IMR-90 (cell line): ENCODE measurements at regions not wholly inside any gene's neighbourhood (a gene's known extent, or its start where the extent isn't known, plus 50 kb on each side); places are given as distances from the start of the nearest gene placed in this dataset.

Experiments used
- ATAC-seq: fragments of 200-7000 bp; cut with Tn5 transposase; 2 replicates; pipeline ENCODE4 v1.9.1; 2020; ENCODE audit warnings: low read depth, mild to moderate bottlenecking, moderate library complexity
- BruUV-seq: library from RNA; stranded (reverse); fragments of 400-500 nt; replicated peaks from 2 replicates; lab custom pipeline; 2021; lab: Mats Ljungman, UMichigan
- CTCF ChIA-PET: fragments of 300-600 bp; formaldehyde crosslinking; extraction: SDS; loops from one replicate; lab custom pipeline; 2021; ENCODE audit warnings: antibody characterized with exemption; lab: Yijun Ruan, JAX
- POLR2A ChIA-PET: fragments of 300-600 bp; sonication (Branson Sonifier 250); formaldehyde crosslinking; loops from one replicate; lab custom pipeline; 2022; ENCODE audit warnings: antibody characterized with exemption; ENCODE audit not compliant: unreplicated experiment; lab: Charles Lee
- DNase-seq: peaks from one replicate; pipeline ENCODE4 v3.0.0; 2013
- H2AFZ ChIP-seq: replicated peaks from 2 replicates; pipeline ENCODE3; 2013; ENCODE audit warnings: low read length, mild to moderate bottlenecking; ENCODE audit not compliant: poor library complexity
- H2AK5ac ChIP-seq: 2 replicates; pipeline ENCODE4 v1.6.1; 2013; ENCODE audit warnings: low read depth, low read length, inconsistent platforms
- H2AK9ac ChIP-seq: replicated peaks from 2 replicates; pipeline ENCODE3; 2013; ENCODE audit warnings: mild to moderate bottlenecking, low read depth, low read length, moderate library complexity; ENCODE audit not compliant: poor library complexity
- H2BK120ac ChIP-seq: 2 replicates; pipeline ENCODE4 v1.6.1; 2013; ENCODE audit warnings: low read depth, low read length, inconsistent platforms
- H2BK15ac ChIP-seq: 3 replicates; pipeline ENCODE4 v1.6.1; 2013; ENCODE audit warnings: low read depth, low read length, inconsistent platforms
- H2BK20ac ChIP-seq: 2 replicates; pipeline ENCODE4 v1.6.1; 2013; ENCODE audit warnings: low read depth, mild to moderate bottlenecking, inconsistent platforms, low read length, moderate library complexity
- H2BK5ac ChIP-seq: 2 replicates; pipeline ENCODE4 v1.6.1; 2013; ENCODE audit warnings: mild to moderate bottlenecking, low read depth, low read length, inconsistent platforms; ENCODE audit not compliant: poor library complexity, severe bottlenecking
- H3K14ac ChIP-seq: replicated peaks from 2 replicates; pipeline ENCODE4 v1.6.1; 2013; ENCODE audit warnings: low read depth, low read length, inconsistent platforms
- H3K18ac ChIP-seq: 2 replicates; pipeline ENCODE4 v1.6.1; 2013; ENCODE audit warnings: low read depth, low read length, control low read depth
- H3K23ac ChIP-seq: 2 replicates; pipeline ENCODE4 v1.6.1; 2013; ENCODE audit warnings: low read depth, low read length, inconsistent platforms
- H3K27ac ChIP-seq: 2 replicates; pipeline ENCODE4 v1.5.1; 2013; ENCODE audit warnings: mild to moderate bottlenecking, control low read depth, low read length; ENCODE audit not compliant: insufficient read depth
- H3K27me3 ChIP-seq: 2 replicates; pipeline ENCODE4 v1.6.1; 2013; ENCODE audit warnings: low read length; ENCODE audit not compliant: control insufficient read depth, insufficient read depth
- H3K36me3 ChIP-seq: 2 replicates; pipeline ENCODE4 v1.6.1; 2013; ENCODE audit warnings: low read length, mixed read lengths; ENCODE audit not compliant: control insufficient read depth, insufficient read depth
- H3K4ac ChIP-seq: 2 replicates; pipeline ENCODE4 v1.6.1; 2013; ENCODE audit warnings: low read depth, low read length, inconsistent platforms
- H3K4me1 ChIP-seq: 2 replicates; pipeline ENCODE4 v1.6.1; 2013; ENCODE audit warnings: low read length, mixed read lengths; ENCODE audit not compliant: control insufficient read depth, insufficient read depth
- H3K4me2 ChIP-seq: 2 replicates; pipeline ENCODE4 v1.6.1; 2013; ENCODE audit warnings: low read depth, mild to moderate bottlenecking, control low read depth, low read length, moderate library complexity
- H3K4me3 ChIP-seq: 2 replicates; pipeline ENCODE4 v1.5.1; 2013; ENCODE audit warnings: low read depth, mild to moderate bottlenecking, control low read depth, low read length, moderate library complexity; ENCODE audit not compliant: insufficient read depth
- H3K56ac ChIP-seq: 2 replicates; pipeline ENCODE4 v1.6.1; 2013; ENCODE audit warnings: low read length, inconsistent platforms; ENCODE audit not compliant: insufficient read depth; ENCODE audit errors: extremely low read depth
- H3K79me1 ChIP-seq, 2 experiments: 2 replicates each; pipeline ENCODE4 v1.6.1; 2013; ENCODE audit warnings: low read length in 2 of 2, inconsistent platforms in 1 of 2, low read depth in 1 of 2
- H3K9ac ChIP-seq: 2 replicates; pipeline ENCODE4 v1.6.1; 2013; ENCODE audit warnings: low read depth, low read length, control low read depth
- H3K9me1 ChIP-seq: 2 replicates; pipeline ENCODE4 v1.6.1; 2013; ENCODE audit warnings: low read length, inconsistent platforms; ENCODE audit not compliant: insufficient read depth
- H3K9me3 ChIP-seq: 2 replicates; pipeline ENCODE4 v1.6.1; 2013; ENCODE audit warnings: low read length; ENCODE audit not compliant: control insufficient read depth, insufficient read depth
- H4K20me1 ChIP-seq: 2 replicates; pipeline ENCODE4 v1.6.1; 2013; ENCODE audit warnings: low read length, inconsistent platforms; ENCODE audit not compliant: insufficient read depth
- H4K5ac ChIP-seq: 2 replicates; pipeline ENCODE4 v1.6.1; 2013; ENCODE audit warnings: mild to moderate bottlenecking, low read depth, low read length, control low read depth
- H4K8ac ChIP-seq, 2 experiments: 2 replicates each; pipeline ENCODE4 v1.6.1; 2013; ENCODE audit warnings: low read depth in 2 of 2, low read length in 2 of 2, control low read depth in 1 of 2, inconsistent platforms in 1 of 2
- H4K91ac ChIP-seq: 2 replicates; pipeline ENCODE4 v1.6.1; 2013; ENCODE audit warnings: low read depth, low read length, inconsistent platforms; ENCODE audit not compliant: insufficient read depth
- BHLHE40 ChIP-seq: fragments of 150-350 bp; IDR thresholded peaks from 2 replicates; pipeline ENCODE4 v1.6.1; 2016; ENCODE audit warnings: mild to moderate bottlenecking, low read depth, low read length
- CEBPB ChIP-seq: IDR thresholded peaks from 2 replicates; pipeline ENCODE4 v1.6.1; 2012; ENCODE audit warnings: low read depth, low read length, improper control_type of control experiment
- CHD1 ChIP-seq: IDR thresholded peaks from 2 replicates; pipeline ENCODE4 v1.6.1; 2012; ENCODE audit warnings: low read depth, low read length, improper control_type of control experiment
- FOS ChIP-seq: fragments of 150-350 bp; IDR thresholded peaks from 2 replicates; pipeline ENCODE4 v1.6.1; 2016; ENCODE audit warnings: low read depth, low read length
- MAFK ChIP-seq: IDR thresholded peaks from 2 replicates; pipeline ENCODE4 v1.6.1; 2012; ENCODE audit warnings: low read depth, low read length, improper control_type of control experiment
- MAZ ChIP-seq: IDR thresholded peaks from 2 replicates; pipeline ENCODE4 v1.6.1; 2012; ENCODE audit warnings: low read depth, mild to moderate bottlenecking, low read length, improper control_type of control experiment, moderate library complexity, borderline replicate concordance
- MXI1 ChIP-seq: IDR thresholded peaks from 2 replicates; pipeline ENCODE4 v1.6.1; 2012; ENCODE audit warnings: low read depth, mild to moderate bottlenecking, low read length, moderate library complexity, borderline replicate concordance
- NFE2L2 ChIP-seq: fragments of 150-350 bp; IDR thresholded peaks from 2 replicates; pipeline ENCODE4 v1.6.1; 2016; ENCODE audit warnings: low read depth, mild to moderate bottlenecking, low read length
- POLR2A ChIP-seq: IDR thresholded peaks from 2 replicates; pipeline ENCODE4 v1.6.1; 2012; ENCODE audit warnings: mild to moderate bottlenecking, low read depth, low read length
- RAD21 ChIP-seq: IDR thresholded peaks from 2 replicates; pipeline ENCODE4 v1.6.1; 2012; ENCODE audit warnings: low read length, improper control_type of control experiment
- RCOR1 ChIP-seq: IDR thresholded peaks from 2 replicates; pipeline ENCODE4 v1.6.1; 2012; ENCODE audit warnings: mild to moderate bottlenecking, low read length, improper control_type of control experiment; ENCODE audit not compliant: insufficient replicate concordance
- RFX5 ChIP-seq: IDR thresholded peaks from 2 replicates; pipeline ENCODE4 v1.8.0; 2012; ENCODE audit warnings: low read depth, mild to moderate bottlenecking, low read length, moderate library complexity
- SMC3 ChIP-seq: fragments of 150-350 bp; IDR thresholded peaks from 2 replicates; pipeline ENCODE4 v1.6.1; 2016; ENCODE audit warnings: low read depth, mild to moderate bottlenecking, antibody characterized with exemption, low read length, moderate library complexity
- WGBS, 2 experiments: methylation state at CpG; one replicate each; pipeline versions ENCODE4 v1.1.5 to v1.1.7; 2013; ENCODE audit warnings: missing lambda C conversion rate in 2 of 2; ENCODE audit not compliant: insufficient read length in 1 of 2; ENCODE audit errors: extremely low coverage in 2 of 2; 5-methylcytosine and 5-hydroxymethylcytosine counted together
- dilution Hi-C: fragments of 300-500 bp; cut with HindIII; formaldehyde crosslinking; loops from one replicate; pipeline ENCODE4 v1.14.3; 2018; ENCODE audit warnings: low sequenced_read_pairs; ENCODE audit not compliant: unreplicated experiment
- in situ Hi-C: fragments of 300-500 bp; cut with MboI; formaldehyde crosslinking; loops from 3 replicates; pipeline ENCODE4 v1.14.3; 2019; ENCODE audit warnings: low sequenced_read_pairs, inconsistent platforms, mixed read lengths
- intact Hi-C: fragments of 100-400 bp; cut with micrococcal nuclease; formaldehyde crosslinking; loops from 2 replicates; pipeline ENCODE4 v1.10.0; 2022
- TF ChIP-seq, protein P1 (sequence below): fragments of 150-350 bp; IDR thresholded peaks from 2 replicates; pipeline ENCODE4 v1.6.1; 2017; ENCODE audit warnings: mild to moderate bottlenecking, antibody characterized with exemption, low read length, low read depth
- TF ChIP-seq, protein P2 (sequence below): conservative IDR thresholded peaks from 2 replicates; pipeline ENCODE4 v1.5.1; 2012; ENCODE audit warnings: mild to moderate bottlenecking, low read depth, low read length, improper control_type of control experiment
- TF ChIP-seq, protein P3 (sequence below): fragments of 150-350 bp; IDR thresholded peaks from 2 replicates; pipeline ENCODE4 v1.6.1; 2016; ENCODE audit warnings: low read depth, mild to moderate bottlenecking, low read length, moderate library complexity, borderline replicate concordance

DNA sequence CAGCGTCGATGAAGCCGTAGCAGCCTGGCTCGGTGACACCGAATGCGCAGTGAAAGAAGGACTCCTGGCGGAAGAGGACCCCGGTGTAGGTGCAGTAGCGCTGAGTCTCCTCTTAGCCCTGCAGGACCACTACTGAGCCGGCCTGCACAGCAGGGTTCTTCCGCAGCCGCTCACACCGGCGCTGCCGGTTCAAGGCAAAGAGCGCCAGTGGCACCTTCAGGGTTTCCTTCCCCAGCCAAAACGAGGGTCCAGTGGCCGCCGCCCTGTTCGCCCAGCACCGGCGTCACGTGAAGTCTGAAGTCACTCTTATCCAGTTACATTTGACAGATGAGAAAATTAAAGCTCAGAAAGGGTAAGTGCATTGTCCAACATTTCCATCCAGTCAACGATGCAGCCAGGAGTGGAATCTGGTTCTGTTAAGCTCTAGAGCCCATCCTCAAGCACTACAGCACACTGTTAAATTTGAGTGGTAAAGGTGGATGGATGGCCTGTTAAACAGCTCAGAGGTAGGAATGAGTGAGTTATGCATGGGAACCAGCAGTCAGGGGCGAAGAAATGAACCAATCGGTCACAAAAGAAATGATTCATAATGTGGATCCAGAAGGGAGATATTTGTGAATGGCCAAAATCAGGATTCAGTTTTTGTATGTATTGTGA, 50.2 kb upstream of the SMIM36 start:
- Histone ChIP-seq H4K8ac (no peak overlapping the region), H3K27me3 (no peaks in the 10 kb centered on the region; the same call in 1 of the 2 replicates), H3K4me1 (no peaks in the 10 kb centered on the region), H2BK20ac (no peak overlapping the region), H2BK120ac (no peak overlapping the region), H3K23ac (no peak overlapping the region), H3K14ac (no peak overlapping the region), H3K9ac (no peak overlapping the region), H2AK5ac (no peak overlapping the region), H3K9me3 (no peaks in the 10 kb centered on the region), H4K20me1 (no peaks in the 10 kb centered on the region), H3K4ac (no peak overlapping the region), H2BK15ac (no peak overlapping the region), H3K36me3 (no peaks in the 10 kb centered on the region), H4K91ac (no peak overlapping the region), H3K9me1 (0 out of 2 replicates have a peak, but pooled peaks cover 3% of the 10 kb centered on the region), H3K4me2 (no peak overlapping the region), H3K56ac (no peak overlapping the region), H3K79me1 (no peaks in the 10 kb centered on the region), H3K4me3 (no peak overlapping the region), H4K5ac (no peak overlapping the region), H2AFZ (no peak overlapping the region), H3K18ac (no peak overlapping the region), H2BK5ac (no peak overlapping the region), H2AK9ac (no peak overlapping the region), H3K27ac (no peak overlapping the region)
- ATAC-seq (no peak), DNase-seq (no peak)
- CTCF ChIA-PET: no interaction called here
- no TSS peak for BruUV-seq
- in situ Hi-C loops: no loop called here
- POLR2A ChIA-PET: no interaction called here
- dilution Hi-C loops: no loop called here
- 100% methylated on average over 2 of the region's 26 CpGs; no CpG with 5 or more reads in 1 of the 2 experiments for WGBS, 2 experiments
- TF ChIP-seq CEBPB (no peak), BHLHE40 (no peak), MAFK (no peak), SMC3 (no peak), MAZ (no peak), RAD21 (no peak), POLR2A (no peak), RFX5 (no peak), MXI1 (no peak), CHD1 (no peak), FOS (no peak), RCOR1 (no peak), NFE2L2 (no peak)
- TF ChIP-seq, protein P1, sequence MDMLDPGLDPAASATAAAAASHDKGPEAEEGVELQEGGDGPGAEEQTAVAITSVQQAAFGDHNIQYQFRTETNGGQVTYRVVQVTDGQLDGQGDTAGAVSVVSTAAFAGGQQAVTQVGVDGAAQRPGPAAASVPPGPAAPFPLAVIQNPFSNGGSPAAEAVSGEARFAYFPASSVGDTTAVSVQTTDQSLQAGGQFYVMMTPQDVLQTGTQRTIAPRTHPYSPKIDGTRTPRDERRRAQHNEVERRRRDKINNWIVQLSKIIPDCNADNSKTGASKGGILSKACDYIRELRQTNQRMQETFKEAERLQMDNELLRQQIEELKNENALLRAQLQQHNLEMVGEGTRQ: no peak
- TF ChIP-seq, protein P2, sequence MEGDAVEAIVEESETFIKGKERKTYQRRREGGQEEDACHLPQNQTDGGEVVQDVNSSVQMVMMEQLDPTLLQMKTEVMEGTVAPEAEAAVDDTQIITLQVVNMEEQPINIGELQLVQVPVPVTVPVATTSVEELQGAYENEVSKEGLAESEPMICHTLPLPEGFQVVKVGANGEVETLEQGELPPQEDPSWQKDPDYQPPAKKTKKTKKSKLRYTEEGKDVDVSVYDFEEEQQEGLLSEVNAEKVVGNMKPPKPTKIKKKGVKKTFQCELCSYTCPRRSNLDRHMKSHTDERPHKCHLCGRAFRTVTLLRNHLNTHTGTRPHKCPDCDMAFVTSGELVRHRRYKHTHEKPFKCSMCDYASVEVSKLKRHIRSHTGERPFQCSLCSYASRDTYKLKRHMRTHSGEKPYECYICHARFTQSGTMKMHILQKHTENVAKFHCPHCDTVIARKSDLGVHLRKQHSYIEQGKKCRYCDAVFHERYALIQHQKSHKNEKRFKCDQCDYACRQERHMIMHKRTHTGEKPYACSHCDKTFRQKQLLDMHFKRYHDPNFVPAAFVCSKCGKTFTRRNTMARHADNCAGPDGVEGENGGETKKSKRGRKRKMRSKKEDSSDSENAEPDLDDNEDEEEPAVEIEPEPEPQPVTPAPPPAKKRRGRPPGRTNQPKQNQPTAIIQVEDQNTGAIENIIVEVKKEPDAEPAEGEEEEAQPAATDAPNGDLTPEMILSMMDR: no peak
- TF ChIP-seq, protein P3, sequence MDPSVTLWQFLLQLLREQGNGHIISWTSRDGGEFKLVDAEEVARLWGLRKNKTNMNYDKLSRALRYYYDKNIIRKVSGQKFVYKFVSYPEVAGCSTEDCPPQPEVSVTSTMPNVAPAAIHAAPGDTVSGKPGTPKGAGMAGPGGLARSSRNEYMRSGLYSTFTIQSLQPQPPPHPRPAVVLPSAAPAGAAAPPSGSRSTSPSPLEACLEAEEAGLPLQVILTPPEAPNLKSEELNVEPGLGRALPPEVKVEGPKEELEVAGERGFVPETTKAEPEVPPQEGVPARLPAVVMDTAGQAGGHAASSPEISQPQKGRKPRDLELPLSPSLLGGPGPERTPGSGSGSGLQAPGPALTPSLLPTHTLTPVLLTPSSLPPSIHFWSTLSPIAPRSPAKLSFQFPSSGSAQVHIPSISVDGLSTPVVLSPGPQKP: no peak
- intact Hi-C loops: no loop called here
